Endothelial cell of umbilical vein (primary cell): ENCODE measurements at regions not wholly inside any gene's neighbourhood (a gene's known extent, or its start where the extent isn't known, plus 50 kb on each side); places are given as distances from the start of the nearest gene placed in this dataset.
"Not testable (repeated sequence)": the region's sequence is repeated elsewhere in the genome, so short reads cannot be mapped to it uniquely, and the experiment has no call there.

ENCODE experiments used
- BruUV-seq: library from RNA; stranded (reverse); fragments of 400-500 nt; replicated peaks from 2 replicates; lab custom pipeline; 2021; lab: Mats Ljungman, UMichigan
- CTCF ChIA-PET: fragments of 300-600, 350-600 bp; sonication (Branson Sonifier 250); formaldehyde crosslinking; loops from one replicate; lab custom pipeline; 2021; ENCODE audit warnings: antibody characterized with exemption, inconsistent platforms; lab: Charles Lee
- POLR2A ChIA-PET: fragments of 300-600, 350-600 bp; sonication (Branson Sonifier 250); formaldehyde crosslinking; loops from one replicate; lab custom pipeline; 2021; ENCODE audit warnings: antibody characterized with exemption, inconsistent platforms; lab: Charles Lee
- DNase-seq: peaks from one replicate; pipeline ENCODE4 v3.0.0-alpha.2; 2011; ENCODE audit warnings: low read depth, low spot score
- FAIRE-seq: peaks from 2 replicates; lab custom pipeline; 2011; peaks lifted over from hg19 to GRCh38; lab: Jason Lieb, UNC
- H2AFZ ChIP-seq: 2 replicates; pipeline ENCODE4 v1.6.0; 2012; ENCODE audit warnings: low read depth, low read length, control low read depth, inconsistent platforms
- H3K27ac ChIP-seq: 2 replicates; pipeline ENCODE4 v1.5.1; 2011; ENCODE audit warnings: low read depth, mild to moderate bottlenecking, control low read depth, low read length, moderate library complexity; ENCODE audit not compliant: insufficient read depth
- H3K27me3 ChIP-seq, 2 experiments: 2 replicates each; pipeline versions ENCODE4 v1.6.0 to v1.6.1; 2011; ENCODE audit warnings: low read length in 2 of 2, mixed read lengths in 1 of 2; ENCODE audit not compliant: control insufficient read depth in 2 of 2, insufficient read depth in 2 of 2
- H3K36me3 ChIP-seq, 2 experiments: 2 replicates in 1 of 2; 3 replicates in 1 of 2; pipeline ENCODE4 v1.5.1; 2011; ENCODE audit warnings: low read length in 2 of 2, mild to moderate bottlenecking in 1 of 2, moderate library complexity in 1 of 2; ENCODE audit not compliant: control insufficient read depth in 2 of 2, insufficient read depth in 2 of 2; ENCODE audit errors: extremely low read depth in 1 of 2
- H3K4me1 ChIP-seq: 3 replicates; pipeline ENCODE4 v1.5.1; 2011; ENCODE audit warnings: mild to moderate bottlenecking, low read length; ENCODE audit not compliant: control insufficient read depth, insufficient read depth; ENCODE audit errors: extremely low read depth
- H3K4me2 ChIP-seq: 2 replicates; pipeline ENCODE4 v1.6.1; 2011; ENCODE audit warnings: low read length, control low read depth, mixed read lengths; ENCODE audit not compliant: insufficient read depth
- H3K4me3 ChIP-seq, 3 experiments: fragments of 200-600 bp in 1 of 3; sonication (generic), shearing (Covaris generic) in 1 of 3; replicated peaks in 1 of 3; 2 replicates each; pipeline ENCODE4 v1.5.1; 2011 to 2016; ENCODE audit warnings: control low read depth in 3 of 3, low read length in 3 of 3, mild to moderate bottlenecking in 2 of 3, inconsistent platforms in 1 of 3, low read depth in 1 of 3, moderate library complexity in 1 of 3; ENCODE audit not compliant: insufficient read depth in 1 of 3
- H3K79me2 ChIP-seq: 2 replicates; pipeline ENCODE4 v1.6.0; 2012; ENCODE audit warnings: low read length, inconsistent platforms; ENCODE audit not compliant: control insufficient read depth, insufficient read depth
- H3K9ac ChIP-seq: replicated peaks from 2 replicates; pipeline ENCODE3; 2011; ENCODE audit warnings: low read length, control low read depth; ENCODE audit not compliant: insufficient read depth; ENCODE audit errors: extremely low read depth
- H3K9me1 ChIP-seq: replicated peaks from 3 replicates; pipeline ENCODE4 v1.6.0; 2011; ENCODE audit warnings: mild to moderate bottlenecking, low read length; ENCODE audit not compliant: control insufficient read depth, insufficient read depth; ENCODE audit errors: extremely low read depth
- H3K9me3 ChIP-seq: replicated peaks from 2 replicates; pipeline ENCODE4 v1.5.1; 2012; ENCODE audit warnings: low read length, inconsistent platforms; ENCODE audit not compliant: control insufficient read depth, insufficient read depth
- H4K20me1 ChIP-seq: replicated peaks from 2 replicates; pipeline ENCODE3; 2011; ENCODE audit warnings: mild to moderate bottlenecking, low read length; ENCODE audit not compliant: control insufficient read depth, insufficient read depth; ENCODE audit errors: extremely low read depth
- EZH2 ChIP-seq: IDR thresholded peaks from 2 replicates; pipeline ENCODE4 v1.6.1; 2012; ENCODE audit warnings: borderline replicate concordance, low read depth, mild to moderate bottlenecking, moderate library complexity, low read length, inconsistent platforms; ENCODE audit not compliant: severe bottlenecking
- MYC ChIP-seq: IDR thresholded peaks from one replicate; pipeline ENCODE4 v1.6.1; 2011; ENCODE audit warnings: mild to moderate bottlenecking, low read depth, low read length
- POLR2A ChIP-seq: IDR thresholded peaks from 2 replicates; pipeline ENCODE4 v1.6.1; 2012; ENCODE audit warnings: low read depth, mild to moderate bottlenecking, control low read depth, low read length
- dilution Hi-C: fragments of 300-500 bp; cut with MboI; formaldehyde crosslinking; loops from one replicate; pipeline ENCODE4 v1.15.0; 2019; ENCODE audit warnings: low sequenced_read_pairs; ENCODE audit not compliant: extremely low pct_ligation_motif_present
- intact Hi-C: fragments of 100-400 bp; cut with micrococcal nuclease; formaldehyde crosslinking; loops from one replicate; pipeline ENCODE4 v1.10.0; 2022

DNA sequence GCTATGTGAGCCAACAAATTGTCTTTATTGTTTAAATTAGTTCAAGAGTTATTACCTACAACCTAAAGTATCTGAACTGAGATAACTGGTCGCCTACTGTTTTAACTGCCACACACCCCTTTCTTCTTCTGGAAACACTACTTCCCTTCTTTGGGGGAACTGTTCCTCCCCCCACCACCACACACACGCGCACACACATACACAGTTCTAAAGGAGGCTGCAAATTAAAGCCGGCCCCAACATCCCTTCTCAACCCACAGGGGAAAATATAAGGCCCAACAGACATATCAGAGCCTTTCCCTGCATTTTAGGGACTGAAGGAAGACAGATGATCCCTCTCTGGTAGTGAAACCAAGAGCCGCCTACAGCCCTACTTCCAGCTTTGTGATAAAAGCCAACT lies 348.0 kb upstream of the JARID2 start:
- no peak overlapping the region for H3K27ac ChIP-seq
- ChIA-PET CTCF (no interaction called here), POLR2A (no interaction called here)
- no TSS peak for BruUV-seq
- H3K27me3 ChIP-seq = no peaks in the 10 kb centered on the region
- TF ChIP-seq MYC (no peak), EZH2 (no peak), POLR2A (no peak)
- H3K4me3 ChIP-seq = no peak overlapping the region
- H3K9me3 ChIP-seq = no peaks in the 10 kb centered on the region
- dilution Hi-C loops (no loop called here), intact Hi-C loops (no loop called here)
- no peak overlapping the region for H3K9ac ChIP-seq
- no peaks in the 10 kb centered on the region for H3K4me1 ChIP-seq
- DNase-seq = no peak
- no peaks in the 10 kb centered on the region for H3K79me2 ChIP-seq
- H3K4me2 ChIP-seq = no peak overlapping the region
- no peak overlapping the region for H2AFZ ChIP-seq
- FAIRE-seq = no peak
- H3K9me1 ChIP-seq = no peaks in the 10 kb centered on the region
- no peaks in the 10 kb centered on the region for H4K20me1 ChIP-seq
- H3K36me3 ChIP-seq = no peaks in the 10 kb centered on the region

DNA sequence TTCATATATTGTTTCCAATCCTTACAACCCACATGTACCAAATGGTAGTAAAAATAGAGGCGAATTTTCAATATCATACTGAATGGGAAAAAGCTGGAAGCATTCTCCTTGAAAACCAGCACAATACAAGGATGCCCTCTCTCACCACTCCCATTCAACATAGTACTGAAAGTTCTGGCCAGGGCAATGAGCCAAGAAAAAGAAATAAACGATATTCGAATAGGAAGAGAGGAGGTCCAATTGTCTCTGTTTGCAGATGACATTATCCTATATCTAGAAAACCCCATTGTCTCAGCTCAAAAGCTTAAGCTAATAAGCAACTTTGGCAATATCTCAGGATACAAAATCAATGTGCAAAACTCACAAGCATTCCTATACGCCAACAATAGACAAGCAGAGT lies 346.4 kb upstream of the JARID2 start:
- H3K4me3 ChIP-seq, H3K79me2 ChIP-seq, H3K4me2 ChIP-seq, H3K27me3 ChIP-seq, DNase-seq, dilution Hi-C loops, H3K9ac ChIP-seq, BruUV-seq, H3K27ac ChIP-seq, H3K9me1 ChIP-seq, H2AFZ ChIP-seq, H3K36me3 ChIP-seq, CTCF ChIA-PET, H4K20me1 ChIP-seq, POLR2A ChIA-PET, FAIRE-seq, H3K9me3 ChIP-seq, H3K4me1 ChIP-seq, intact Hi-C loops: not testable (repeated sequence)
